Ovary (tissue), 7 donors: ENCODE measurements at regions not wholly inside any gene's neighbourhood (a gene's known extent, or its start where the extent isn't known, plus 50 kb on each side); places are given as distances from the start of the nearest gene placed in this dataset.
"Not testable (repeated sequence)": the region's sequence is repeated elsewhere in the genome, so short reads cannot be mapped to it uniquely, and the experiment has no call there.

Source experiments
- DNase-seq, 5 donors: peaks; one replicate each; pipeline ENCODE4 v3.0.0-alpha.2; 2019 to 2020
- H3K27ac ChIP-seq, 2 donors: fragments of 200-600 bp; one replicate each; pipeline versions ENCODE4 v1.5.1 to v1.8.0; 2019 to 2022
- H3K27me3 ChIP-seq: fragments of 200-600 bp; one replicate; pipeline ENCODE4 v1.8.0; 2022
- H3K36me3 ChIP-seq: fragments of 200-600 bp; sonication (generic); one replicate; pipeline ENCODE4 v1.5.1; 2019
- H3K4me1 ChIP-seq: one replicate; pipeline ENCODE4 v1.8.1; 2013; ENCODE audit warnings: mild to moderate bottlenecking, moderate library complexity; ENCODE audit not compliant: insufficient read depth
- H3K4me3 ChIP-seq: fragments of 200-600 bp; sonication (generic); one replicate; pipeline ENCODE4 v1.5.1; 2017
- H3K9me3 ChIP-seq, 2 donors: fragments of 200-600 bp in 1 of 2; sonication (generic) in 1 of 2; one replicate each; pipeline versions ENCODE4 v1.5.1 to v1.8.1; 2013 to 2019; ENCODE audit warnings: mild to moderate bottlenecking in 1 of 2, moderate library complexity in 1 of 2
- CTCF ChIP-seq, 3 donors: fragments of 450-650 bp in 2 of 3; fragments of 200-600 bp in 1 of 3; IDR thresholded peaks; one replicate each; pipeline versions ENCODE4 v1.5.1 to v1.8.0; 2016 to 2022; ENCODE audit warnings: antibody characterized with exemption in 3 of 3, mild to moderate bottlenecking in 1 of 3
- EP300 ChIP-seq: sonication (generic); formaldehyde crosslinking; IDR thresholded peaks from one replicate; pipeline ENCODE4 v1.6.1; 2017; ENCODE audit warnings: antibody characterized with exemption
- POLR2A ChIP-seq: fragments of 450-650 bp; IDR thresholded peaks from one replicate; pipeline ENCODE4 v1.6.1; 2017; ENCODE audit warnings: antibody characterized with exemption, mild to moderate bottlenecking, moderate library complexity
- WGBS, 3 donors: extraction: QIAGEN DNeasy Blood & Tissue Kit in 1 of 3; methylation state at CpG; one replicate each; pipeline versions ENCODE4 v1.1.5 to v1.1.7; 2013 to 2017; 5-methylcytosine and 5-hydroxymethylcytosine counted together
- intact Hi-C, 4 donors: fragments of 100-400 bp; cut with DNase I; formaldehyde crosslinking; loops; one replicate each; pipeline versions ENCODE4 v1.11.0 to v1.15.1; 2022 to 2023
- donor health status: DM: no; HTN: no; CAD: no; lungs with moderate emphysema.
- donor health status: DM: no; HTN: no; CAD: no.
- donor health status: Bipolar disorder and iron deficiency.
- donor health status: DM: no; HTN: no; CAD: no.
- donor health status: DM: yes; HTN: yes; CAD: no.

DNA sequence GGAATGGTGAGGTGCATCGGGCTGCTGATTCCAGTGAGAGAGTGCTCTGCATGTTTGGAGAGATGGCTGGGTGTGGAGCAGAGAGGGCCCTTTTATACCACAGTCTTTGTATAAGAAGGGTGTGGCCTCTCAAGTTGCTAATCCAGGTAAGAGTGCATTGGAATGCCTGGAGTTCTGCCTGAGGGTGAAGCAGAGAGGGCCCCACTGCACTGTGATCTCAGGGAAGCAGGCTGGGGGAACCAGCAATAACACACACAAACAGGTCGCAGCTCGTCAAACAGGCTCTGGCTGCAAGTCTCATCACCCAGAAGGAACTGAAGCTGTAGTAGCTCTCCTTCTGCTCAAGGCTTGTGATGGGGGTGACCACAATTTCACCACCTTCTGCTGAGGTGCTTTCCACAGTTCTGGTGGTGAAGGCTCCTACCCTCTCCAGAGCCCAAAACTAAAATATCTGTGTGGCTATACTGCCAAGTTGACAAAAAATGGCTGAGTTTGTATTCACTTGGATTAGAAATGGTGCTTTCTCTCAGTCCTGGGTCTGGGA, 687.4 kb upstream of the HS3ST1 start:
- intact Hi-C loops = no loop called here
- WGBS, 3 donors = 95 to 100% (median 97%) methylated on average over 3 of the region's 3 CpGs
- H3K4me3 ChIP-seq = no peak overlapping the region
- DNase-seq = no peak
- TF ChIP-seq CTCF (IDR thresholded peaks at IDR 0.05) (no peak), EP300 (no peak), POLR2A (no peak)
- H3K27ac ChIP-seq = no peak overlapping the region
- H3K27me3 ChIP-seq = no peaks in the 10 kb centered on the region
- no peaks in the 10 kb centered on the region for H3K36me3 ChIP-seq
- no peaks in the 10 kb centered on the region for H3K9me3 ChIP-seq
- no peaks in the 10 kb centered on the region for H3K4me1 ChIP-seq

DNA sequence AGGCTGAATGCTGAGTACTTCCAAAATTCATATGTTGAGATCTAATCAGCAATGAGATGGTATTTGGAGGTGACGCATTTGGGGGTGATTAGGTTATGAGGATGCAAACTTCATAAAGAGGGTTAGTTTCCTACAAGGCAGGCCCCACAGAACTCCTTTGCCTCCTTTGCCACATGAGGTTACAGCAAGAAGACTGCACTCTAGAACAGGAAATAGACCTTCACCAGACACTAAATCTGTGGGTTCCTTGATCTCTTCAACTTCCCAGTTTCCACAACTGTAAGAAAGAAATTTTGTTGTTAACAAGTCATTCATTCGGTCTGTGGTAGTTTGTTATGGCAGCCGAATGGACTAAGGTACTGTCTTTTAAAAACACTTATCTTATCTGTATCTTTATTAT, 681.9 kb upstream of the HS3ST1 start:
- no peaks in the 10 kb centered on the region for H3K9me3 ChIP-seq
- no peak for TF ChIP-seq POLR2A
- TF ChIP-seq CTCF (IDR thresholded peaks at IDR 0.05) = no peak
- TF ChIP-seq EP300 = no peak
- peaks cover under 1% of the 10 kb centered on the region for H3K4me1 ChIP-seq
- WGBS, 3 donors = 92 to 95% (median 94%) methylated on average over 3 of the region's 3 CpGs
- H3K4me3 ChIP-seq = no peak overlapping the region
- no peak for DNase-seq
- no peaks in the 10 kb centered on the region for H3K36me3 ChIP-seq
- H3K27me3 ChIP-seq = no peaks in the 10 kb centered on the region
- H3K27ac ChIP-seq = no peak overlapping the region
- intact Hi-C loops = no loop called here

DNA sequence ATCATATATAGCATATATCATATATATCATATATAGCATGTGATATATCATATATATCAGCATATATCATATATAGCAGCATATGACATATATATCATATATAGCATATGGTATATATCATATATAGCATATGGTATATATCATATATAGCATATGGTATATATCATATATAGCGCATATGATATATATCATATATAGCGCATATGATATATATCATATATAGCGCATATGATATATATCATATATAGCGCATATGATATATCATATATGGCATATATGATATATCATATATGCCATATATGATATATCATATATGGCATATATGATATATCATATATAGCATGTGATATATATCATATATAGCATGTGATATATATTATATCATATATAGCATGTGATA, 680.4 kb upstream of the HS3ST1 start:
- not testable (repeated sequence) for H3K27me3 ChIP-seq
- 76 to 99% (median 94%) methylated on average over 4 of the region's 4 CpGs for WGBS, 3 donors

GRCh38 chr4:12105519-12105918, 676.8 kb upstream of the HS3ST1 start:
- TF ChIP-seq POLR2A = no peak
- no peak for TF ChIP-seq CTCF (IDR thresholded peaks at IDR 0.05)
- no peak for TF ChIP-seq EP300

More for the DNA sequence above, 680.4 kb upstream of the HS3ST1 start:
- H3K9me3 ChIP-seq, H3K27ac ChIP-seq, H3K4me3 ChIP-seq, intact Hi-C loops, DNase-seq, H3K4me1 ChIP-seq, H3K36me3 ChIP-seq: not testable (repeated sequence)

DNA sequence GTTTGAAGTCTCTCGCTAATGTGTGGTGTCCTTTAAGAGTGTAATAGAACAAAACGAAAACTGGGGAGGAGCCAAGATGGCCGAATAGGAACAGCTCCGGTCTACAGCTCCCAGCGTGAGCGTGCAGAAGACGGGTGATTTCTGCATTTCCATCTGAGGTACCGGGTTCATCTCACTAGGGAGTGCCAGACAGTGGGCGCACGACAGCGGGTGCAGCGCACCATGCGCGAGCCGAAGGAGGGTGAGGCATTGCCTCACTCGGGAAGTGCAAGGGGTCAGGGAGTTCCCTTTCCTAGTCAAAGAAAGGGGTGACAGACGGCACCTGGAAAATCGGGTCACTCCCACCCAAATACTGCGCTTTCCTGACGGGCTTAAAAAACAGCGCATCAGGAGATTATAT, 661.2 kb upstream of the HS3ST1 start:
- DNase-seq, H3K27ac ChIP-seq, H3K27me3 ChIP-seq, H3K4me3 ChIP-seq, H3K9me3 ChIP-seq, H3K4me1 ChIP-seq, H3K36me3 ChIP-seq, intact Hi-C loops: not testable (repeated sequence)
- 88 to 96% (median 92%) methylated on average over 21 of the region's 21 CpGs for WGBS, 3 donors

More at GRCh38 chr4:12105519-12105918, 676.8 kb upstream of the HS3ST1 start:
- Histone ChIP-seq H3K9me3 (no peaks in the 10 kb centered on the region), H3K4me1 (peaks cover 1% of the 10 kb centered on the region), H3K36me3 (no peaks in the 10 kb centered on the region), H3K27me3 (no peaks in the 10 kb centered on the region), H3K4me3 (no peak overlapping the region), H3K27ac (no peak overlapping the region)
- intact Hi-C loops = no loop called here
- WGBS, 3 donors = 73 to 82% (median 78%) methylated on average over 5 of the region's 5 CpGs
- no peak for DNase-seq
